GM18907 (cell line): ENCODE measurements at regions not wholly inside any gene's neighbourhood (a gene's known extent, or its start where the extent isn't known, plus 50 kb on each side); places are given as distances from the start of the nearest gene placed in this dataset.
"Not testable (repeated sequence)": the region's sequence is repeated elsewhere in the genome, so short reads cannot be mapped to it uniquely, and the experiment has no call there.

ENCODE experiments used
- ATAC-seq: cut with Tn5 transposase; IDR thresholded peaks from one replicate; pipeline ENCODE4 v1.9.1; 2021; ENCODE audit warnings: mild to moderate bottlenecking, moderate library complexity; ENCODE audit not compliant: unreplicated experiment

- no peak for ATAC-seq
Observed at GRCh38 chr11:23453522-23453921, 593.2 kb upstream of the CCDC179 start.

- no peak for ATAC-seq
Observed at GRCh38 chr11:23455321-23455891, 595.1 kb upstream of the CCDC179 start.

- ATAC-seq = no peak
Observed at GRCh38 chr11:23457641-23458040, 597.4 kb upstream of the CCDC179 start.

GRCh38 chr11:23471878-23472277 is 611.6 kb upstream of the CCDC179 start:
- ATAC-seq = no peak

- no peak for ATAC-seq
Observed at GRCh38 chr11:23473782-23474181, 613.5 kb upstream of the CCDC179 start.

- ATAC-seq = no peak
Observed at GRCh38 chr11:23480736-23481135, 620.5 kb upstream of the CCDC179 start.

GRCh38 chr11:23484146-23484545 is 623.9 kb upstream of the CCDC179 start:
- ATAC-seq = not testable (repeated sequence)

GRCh38 chr11:23484618-23485017 is 624.3 kb upstream of the CCDC179 start:
- not testable (repeated sequence) for ATAC-seq

GRCh38 chr11:23490557-23491235 is 630.4 kb upstream of the CCDC179 start:
- ATAC-seq = no peak

- no peak for ATAC-seq
Observed at GRCh38 chr11:23494981-23495380, 634.7 kb upstream of the CCDC179 start.

- no peak for ATAC-seq
Observed at GRCh38 chr11:23496340-23496739, 636.1 kb upstream of the CCDC179 start.

- no peak for ATAC-seq
Observed at GRCh38 chr11:23497040-23497439, 636.8 kb upstream of the CCDC179 start.

- no peak for ATAC-seq
Observed at GRCh38 chr11:23502389-23502788, 642.1 kb upstream of the CCDC179 start.

- ATAC-seq = no peak
Observed at GRCh38 chr11:23502826-23503225, 642.6 kb upstream of the CCDC179 start.

GRCh38 chr11:23509023-23509422 is 648.7 kb upstream of the CCDC179 start:
- no peak for ATAC-seq

GRCh38 chr11:23509821-23510220 is 649.5 kb upstream of the CCDC179 start:
- no peak for ATAC-seq

GRCh38 chr11:23519194-23519593 is 658.9 kb upstream of the CCDC179 start:
- no peak for ATAC-seq

- ATAC-seq = no peak
Observed at GRCh38 chr11:23520226-23520960, 660.1 kb upstream of the CCDC179 start.

- ATAC-seq = no peak
Observed at GRCh38 chr11:23536907-23537306, 676.6 kb upstream of the CCDC179 start.

GRCh38 chr11:23539556-23539955 is 679.3 kb upstream of the CCDC179 start:
- ATAC-seq = no peak

GRCh38 chr11:23540101-23540561 is 679.9 kb upstream of the CCDC179 start:
- ATAC-seq = peak; percentile 95

- ATAC-seq = no peak
Observed at GRCh38 chr11:23542189-23542588, 681.9 kb upstream of the CCDC179 start.
